ENCODE measurements at regions not wholly inside any gene's neighbourhood (a gene's known extent, or its start where the extent isn't known, plus 50 kb on each side); places are given as distances from the start of the nearest gene placed in this dataset. TPM values are rescaled to one million over a fixed set of nuclear protein-coding genes. Genes with fewer than 3 reads are reported as not detected.

Small RNAs in the stretch of these regions (small RNA-seq; reads per million reads assigned to genes)
- not detected for gene RF00012 (ENCODE audit: insufficient read depth)
- gene RNU6-411P (ENCODE audit: insufficient read depth) = not detected
